ENCODE measurements at regions not wholly inside any gene's neighbourhood (a gene's known extent, or its start where the extent isn't known, plus 50 kb on each side); places are given as distances from the start of the nearest gene placed in this dataset.

GRCh38 chr6:8829796-8830195, 394.5 kb upstream of the SLC35B3 start:
- no peak for ATAC-seq (ENCODE audit: low FRiP score)
- H3K36me3 ChIP-seq (ENCODE audit: control insufficient read depth in 1 of 2, insufficient read depth in 2 of 2, low read length in 1 of 2), result no peaks in the 10 kb centered on the region
- H3K27ac ChIP-seq (ENCODE audit: low read depth in 1 of 2, low read length in 2 of 2), result no peak overlapping the region
- intact Hi-C loops (cut with DNase I), result no loop called here
- H3K4me3 ChIP-seq (ENCODE audit: low read length in 2 of 2), result no peak overlapping the region
- WGBS, 2 donors, result 63% methylated on average over 5 of the region's 5 CpGs
- no peak for DNase-seq
- no peaks in the 10 kb centered on the region for H3K27me3 ChIP-seq (ENCODE audit: control insufficient read depth in 1 of 2, insufficient read depth in 2 of 2, low read length in 1 of 2)
- no peaks in the 10 kb centered on the region for H3K9me3 ChIP-seq (ENCODE audit: control insufficient read depth, low read length)
- no peaks in the 10 kb centered on the region for H3K4me1 ChIP-seq (ENCODE audit: control insufficient read depth in 1 of 2, insufficient read depth in 2 of 2, low read length in 2 of 2)

GRCh38 chr6:8829296-8829695, 394.0 kb upstream of the SLC35B3 start:
- Histone ChIP-seq H3K9me3 (ENCODE audit: control insufficient read depth, low read length) (no peaks in the 10 kb centered on the region), H3K27me3 (ENCODE audit: control insufficient read depth in 1 of 2, insufficient read depth in 2 of 2, low read length in 1 of 2) (no peaks in the 10 kb centered on the region), H3K36me3 (ENCODE audit: control insufficient read depth in 1 of 2, insufficient read depth in 2 of 2, low read length in 1 of 2) (no peaks in the 10 kb centered on the region), H3K4me1 (ENCODE audit: control insufficient read depth in 1 of 2, insufficient read depth in 2 of 2, low read length in 2 of 2) (no peaks in the 10 kb centered on the region), H3K4me3 (ENCODE audit: low read length in 2 of 2) (no peak overlapping the region), H3K27ac (ENCODE audit: low read depth in 1 of 2, low read length in 2 of 2) (no peak overlapping the region)
- DNase-seq (no peak), ATAC-seq (ENCODE audit: low FRiP score) (no peak)
- intact Hi-C loops (cut with DNase I), result no loop called here
- WGBS, 2 donors, result 41 to 55% methylated on average over 4 of the region's 4 CpGs

- intact Hi-C loops (cut with DNase I), result no loop called here
- H3K9me3 ChIP-seq (ENCODE audit: control insufficient read depth, low read length), result no peaks in the 10 kb centered on the region
- DNase-seq (no peak), ATAC-seq (ENCODE audit: low FRiP score) (no peak)
- no peaks in the 10 kb centered on the region for H3K4me1 ChIP-seq (ENCODE audit: control insufficient read depth in 1 of 2, insufficient read depth in 2 of 2, low read length in 2 of 2)
- no peak overlapping the region for H3K27ac ChIP-seq (ENCODE audit: low read depth in 1 of 2, low read length in 2 of 2)
- no peaks in the 10 kb centered on the region for H3K36me3 ChIP-seq (ENCODE audit: control insufficient read depth in 1 of 2, insufficient read depth in 2 of 2, low read length in 1 of 2)
- no peaks in the 10 kb centered on the region for H3K27me3 ChIP-seq (ENCODE audit: control insufficient read depth in 1 of 2, insufficient read depth in 2 of 2, low read length in 1 of 2)
- 93 to 94% methylated on average over 4 of the region's 4 CpGs for WGBS, 2 donors
- no peak overlapping the region for H3K4me3 ChIP-seq (ENCODE audit: low read length in 2 of 2)
These were observed 393.0 kb upstream of the SLC35B3 start for GRCh38 chr6:8828376-8828775.

- no peaks in the 10 kb centered on the region for H3K9me3 ChIP-seq (ENCODE audit: control insufficient read depth, low read length)
- H3K36me3 ChIP-seq (ENCODE audit: control insufficient read depth in 1 of 2, insufficient read depth in 2 of 2, low read length in 1 of 2), result no peaks in the 10 kb centered on the region
- H3K27me3 ChIP-seq (ENCODE audit: control insufficient read depth in 1 of 2, insufficient read depth in 2 of 2, low read length in 1 of 2), result no peaks in the 10 kb centered on the region
- DNase-seq (no peak), ATAC-seq (ENCODE audit: low FRiP score) (no peak)
- intact Hi-C loops (cut with DNase I), result no loop called here
- no peak overlapping the region for H3K4me3 ChIP-seq (ENCODE audit: low read length in 2 of 2)
- H3K27ac ChIP-seq (ENCODE audit: low read depth in 1 of 2, low read length in 2 of 2), result no peak overlapping the region
- H3K4me1 ChIP-seq (ENCODE audit: control insufficient read depth in 1 of 2, insufficient read depth in 2 of 2, low read length in 2 of 2), result no peaks in the 10 kb centered on the region
These were observed 390.4 kb upstream of the SLC35B3 start for GRCh38 chr6:8825726-8826125.

- no peak for DNase-seq
- no peaks in the 10 kb centered on the region for H3K36me3 ChIP-seq (ENCODE audit: control insufficient read depth in 1 of 2, insufficient read depth in 2 of 2, low read length in 1 of 2)
- H3K4me3 ChIP-seq (ENCODE audit: low read length in 2 of 2), result no peak overlapping the region
- WGBS, 2 donors, result 56 to 57% methylated on average over 3 of the region's 3 CpGs
- H3K4me1 ChIP-seq (ENCODE audit: control insufficient read depth in 1 of 2, insufficient read depth in 2 of 2, low read length in 2 of 2), result no peaks in the 10 kb centered on the region
- intact Hi-C loops (cut with DNase I), result no loop called here
- no peaks in the 10 kb centered on the region for H3K27me3 ChIP-seq (ENCODE audit: control insufficient read depth in 1 of 2, insufficient read depth in 2 of 2, low read length in 1 of 2)
- no peak for ATAC-seq (ENCODE audit: low FRiP score)
- H3K27ac ChIP-seq (ENCODE audit: low read depth in 1 of 2, low read length in 2 of 2), result no peak overlapping the region
- H3K9me3 ChIP-seq (ENCODE audit: control insufficient read depth, low read length), result no peaks in the 10 kb centered on the region
These were observed 386.6 kb upstream of the SLC35B3 start for GRCh38 chr6:8821981-8822381.

- Histone ChIP-seq H3K27me3 (ENCODE audit: control insufficient read depth in 1 of 2, insufficient read depth in 2 of 2, low read length in 1 of 2) (no peaks in the 10 kb centered on the region), H3K36me3 (ENCODE audit: control insufficient read depth in 1 of 2, insufficient read depth in 2 of 2, low read length in 1 of 2) (no peaks in the 10 kb centered on the region), H3K4me3 (ENCODE audit: low read length in 2 of 2) (no peak overlapping the region), H3K4me1 (ENCODE audit: control insufficient read depth in 1 of 2, insufficient read depth in 2 of 2, low read length in 2 of 2) (no peaks in the 10 kb centered on the region), H3K27ac (ENCODE audit: low read depth in 1 of 2, low read length in 2 of 2) (no peak overlapping the region), H3K9me3 (ENCODE audit: control insufficient read depth, low read length) (no peaks in the 10 kb centered on the region)
- intact Hi-C loops (cut with DNase I), result no loop called here
- DNase-seq (no peak), ATAC-seq (ENCODE audit: low FRiP score) (no peak)
These were observed 385.0 kb upstream of the SLC35B3 start for GRCh38 chr6:8820313-8820712.

GRCh38 chr6:8819446-8819845, 384.1 kb upstream of the SLC35B3 start:
- WGBS, 2 donors, result 38 to 50% methylated on average over 5 of the region's 5 CpGs
- intact Hi-C loops (cut with DNase I), result no loop called here
- H3K36me3 ChIP-seq (ENCODE audit: control insufficient read depth in 1 of 2, insufficient read depth in 2 of 2, low read length in 1 of 2), result no peaks in the 10 kb centered on the region
- DNase-seq (no peak), ATAC-seq (ENCODE audit: low FRiP score) (no peak)
- H3K4me1 ChIP-seq (ENCODE audit: control insufficient read depth in 1 of 2, insufficient read depth in 2 of 2, low read length in 2 of 2), result no peaks in the 10 kb centered on the region
- H3K27ac ChIP-seq (ENCODE audit: low read depth in 1 of 2, low read length in 2 of 2), result no peak overlapping the region
- H3K4me3 ChIP-seq (ENCODE audit: low read length in 2 of 2), result no peak overlapping the region
- no peaks in the 10 kb centered on the region for H3K27me3 ChIP-seq (ENCODE audit: control insufficient read depth in 1 of 2, insufficient read depth in 2 of 2, low read length in 1 of 2)
- no peaks in the 10 kb centered on the region for H3K9me3 ChIP-seq (ENCODE audit: control insufficient read depth, low read length)

GRCh38 chr6:8814440-8815000, 379.2 kb upstream of the SLC35B3 start:
- no peaks in the 10 kb centered on the region for H3K4me1 ChIP-seq (ENCODE audit: control insufficient read depth in 1 of 2, insufficient read depth in 2 of 2, low read length in 2 of 2)
- 33 to 38% methylated on average over 1 of the region's 1 CpG for WGBS, 2 donors
- no peak overlapping the region for H3K4me3 ChIP-seq (ENCODE audit: low read length in 2 of 2)
- no peak for ATAC-seq (ENCODE audit: low FRiP score)
- H3K36me3 ChIP-seq (ENCODE audit: control insufficient read depth in 1 of 2, insufficient read depth in 2 of 2, low read length in 1 of 2), result no peaks in the 10 kb centered on the region
- intact Hi-C loops (cut with DNase I), result no loop called here
- no peaks in the 10 kb centered on the region for H3K27me3 ChIP-seq (ENCODE audit: control insufficient read depth in 1 of 2, insufficient read depth in 2 of 2, low read length in 1 of 2)
- H3K9me3 ChIP-seq (ENCODE audit: control insufficient read depth, low read length), result no peaks in the 10 kb centered on the region
- no peak overlapping the region for H3K27ac ChIP-seq (ENCODE audit: low read depth in 1 of 2, low read length in 2 of 2)
- no peak for DNase-seq

GRCh38 chr6:8810325-8810724, 375.0 kb upstream of the SLC35B3 start:
- WGBS, 2 donors, result 77 to 78% methylated on average over 4 of the region's 4 CpGs
- intact Hi-C loops (cut with DNase I), result no loop called here
- H3K27ac ChIP-seq (ENCODE audit: low read depth in 1 of 2, low read length in 2 of 2), result no peak overlapping the region
- ATAC-seq (ENCODE audit: low FRiP score), result no peak
- no peak for DNase-seq
- no peak overlapping the region for H3K4me3 ChIP-seq (ENCODE audit: low read length in 2 of 2)
- H3K36me3 ChIP-seq (ENCODE audit: control insufficient read depth in 1 of 2, insufficient read depth in 2 of 2, low read length in 1 of 2), result no peaks in the 10 kb centered on the region
- H3K9me3 ChIP-seq (ENCODE audit: control insufficient read depth, low read length), result no peaks in the 10 kb centered on the region
- no peaks in the 10 kb centered on the region for H3K27me3 ChIP-seq (ENCODE audit: control insufficient read depth in 1 of 2, insufficient read depth in 2 of 2, low read length in 1 of 2)
- H3K4me1 ChIP-seq (ENCODE audit: control insufficient read depth in 1 of 2, insufficient read depth in 2 of 2, low read length in 2 of 2), result no peaks in the 10 kb centered on the region
